ENCODE measurements at regions not wholly inside any gene's neighbourhood (a gene's known extent, or its start where the extent isn't known, plus 50 kb on each side); places are given as distances from the start of the nearest gene placed in this dataset.

GRCh38 chr14:84017495-84017894 is 1512.4 kb upstream of the FLRT2 start:
- TF ChIP-seq, protein P1, sequence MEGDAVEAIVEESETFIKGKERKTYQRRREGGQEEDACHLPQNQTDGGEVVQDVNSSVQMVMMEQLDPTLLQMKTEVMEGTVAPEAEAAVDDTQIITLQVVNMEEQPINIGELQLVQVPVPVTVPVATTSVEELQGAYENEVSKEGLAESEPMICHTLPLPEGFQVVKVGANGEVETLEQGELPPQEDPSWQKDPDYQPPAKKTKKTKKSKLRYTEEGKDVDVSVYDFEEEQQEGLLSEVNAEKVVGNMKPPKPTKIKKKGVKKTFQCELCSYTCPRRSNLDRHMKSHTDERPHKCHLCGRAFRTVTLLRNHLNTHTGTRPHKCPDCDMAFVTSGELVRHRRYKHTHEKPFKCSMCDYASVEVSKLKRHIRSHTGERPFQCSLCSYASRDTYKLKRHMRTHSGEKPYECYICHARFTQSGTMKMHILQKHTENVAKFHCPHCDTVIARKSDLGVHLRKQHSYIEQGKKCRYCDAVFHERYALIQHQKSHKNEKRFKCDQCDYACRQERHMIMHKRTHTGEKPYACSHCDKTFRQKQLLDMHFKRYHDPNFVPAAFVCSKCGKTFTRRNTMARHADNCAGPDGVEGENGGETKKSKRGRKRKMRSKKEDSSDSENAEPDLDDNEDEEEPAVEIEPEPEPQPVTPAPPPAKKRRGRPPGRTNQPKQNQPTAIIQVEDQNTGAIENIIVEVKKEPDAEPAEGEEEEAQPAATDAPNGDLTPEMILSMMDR (IDR thresholded peaks at IDR 0.05; ENCODE audit: low read length), result no peak
- TF ChIP-seq EZH2 (IDR thresholded peaks at IDR 0.05; ENCODE audit: borderline replicate concordance, low read length), result no peak
